Fibroblast of villous mesenchyme (primary cell): ENCODE measurements at regions not wholly inside any gene's neighbourhood (a gene's known extent, or its start where the extent isn't known, plus 50 kb on each side); places are given as distances from the start of the nearest gene placed in this dataset.

Experiments used
- DNase-seq: peaks from one replicate; pipeline ENCODE4 v3.0.0-alpha.2; 2010; ENCODE audit warnings: low read depth
- H3K4me3 ChIP-seq: 2 replicates; pipeline ENCODE4 v1.5.1; 2011; ENCODE audit warnings: low read depth, mild to moderate bottlenecking, low read length
- CTCF ChIP-seq: IDR thresholded peaks from 2 replicates; pipeline ENCODE4 v1.5.1; 2012; ENCODE audit warnings: low read depth, mild to moderate bottlenecking, low read length; ENCODE audit not compliant: insufficient read depth

- H3K4me3 ChIP-seq, result no peak overlapping the region
- DNase-seq, result peak; percentile 59
- TF ChIP-seq CTCF, result no peak
These were observed 166.2 kb upstream of the RPS6KA3 start for GRCh38 chrX:20432746-20433387.

- no peak for TF ChIP-seq CTCF
- peak; percentile 53 for DNase-seq
- no peak overlapping the region for H3K4me3 ChIP-seq
These were observed 165.3 kb upstream of the RPS6KA3 start for GRCh38 chrX:20432048-20432447.

GRCh38 chrX:20431486-20431885 is 164.8 kb upstream of the RPS6KA3 start:
- H3K4me3 ChIP-seq, result no peak overlapping the region
- DNase-seq, result no peak
- TF ChIP-seq CTCF, result no peak

GRCh38 chrX:20427173-20427770 is 160.6 kb upstream of the RPS6KA3 start:
- H3K4me3 ChIP-seq, result no peak overlapping the region
- no peak for TF ChIP-seq CTCF
- no peak for DNase-seq

GRCh38 chrX:20421697-20422096 is 155.0 kb upstream of the RPS6KA3 start:
- no peak for TF ChIP-seq CTCF
- no peak for DNase-seq
- no peak overlapping the region for H3K4me3 ChIP-seq

GRCh38 chrX:20421275-20421674 is 154.6 kb upstream of the RPS6KA3 start:
- peak; percentile 33 for DNase-seq
- TF ChIP-seq CTCF, result no peak
- H3K4me3 ChIP-seq, result no peak overlapping the region

- H3K4me3 ChIP-seq, result no peak overlapping the region
- DNase-seq, result no peak
- no peak for TF ChIP-seq CTCF
These were observed 153.3 kb upstream of the RPS6KA3 start for GRCh38 chrX:20420058-20420457.
